ENCODE measurements at regions not wholly inside any gene's neighbourhood (a gene's known extent, or its start where the extent isn't known, plus 50 kb on each side); places are given as distances from the start of the nearest gene placed in this dataset.
"Not testable (repeated sequence)": the region's sequence is repeated elsewhere in the genome, so short reads cannot be mapped to it uniquely, and the experiment has no call there.

DNA sequence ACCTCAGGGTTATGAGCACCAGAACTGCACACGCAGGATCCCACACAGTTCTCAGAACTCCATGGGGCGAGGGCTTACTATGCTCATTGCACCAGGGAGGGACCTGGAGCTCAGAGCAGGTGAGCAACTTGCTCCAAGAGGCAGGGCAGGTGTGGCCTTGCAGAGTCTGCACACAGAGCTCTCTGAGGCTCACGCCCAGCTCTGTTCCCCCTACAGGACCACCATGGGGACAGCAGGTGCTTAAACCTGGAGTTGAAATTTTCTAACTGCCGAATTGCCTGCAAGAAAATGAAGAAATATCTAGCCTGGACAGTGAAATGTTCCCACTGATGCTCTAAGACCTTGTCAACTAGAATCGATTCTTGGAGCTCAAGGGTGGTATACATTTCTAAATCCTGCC, 49.9 kb upstream of the MSMB start:
- not testable (repeated sequence) for H3K27ac ChIP-seq (ENCODE audit: low read length); H3K9me3 ChIP-seq (ENCODE audit: insufficient read depth, low read length); H3K27me3 ChIP-seq (ENCODE audit: low read depth, low read length); H2AFZ ChIP-seq (ENCODE audit: low read depth, low read length); H3K36me3 ChIP-seq (replicated peaks; ENCODE audit: low read depth, low read length); H3K4me3 ChIP-seq (ENCODE audit: low read length); H3K4me1 ChIP-seq (ENCODE audit: low read length); H3K9ac ChIP-seq (ENCODE audit: low read length); H3K79me2 ChIP-seq (ENCODE audit: low read length); H4K20me1 ChIP-seq (ENCODE audit: insufficient read depth, low read length); H3K4me2 ChIP-seq (ENCODE audit: low read length)

DNA sequence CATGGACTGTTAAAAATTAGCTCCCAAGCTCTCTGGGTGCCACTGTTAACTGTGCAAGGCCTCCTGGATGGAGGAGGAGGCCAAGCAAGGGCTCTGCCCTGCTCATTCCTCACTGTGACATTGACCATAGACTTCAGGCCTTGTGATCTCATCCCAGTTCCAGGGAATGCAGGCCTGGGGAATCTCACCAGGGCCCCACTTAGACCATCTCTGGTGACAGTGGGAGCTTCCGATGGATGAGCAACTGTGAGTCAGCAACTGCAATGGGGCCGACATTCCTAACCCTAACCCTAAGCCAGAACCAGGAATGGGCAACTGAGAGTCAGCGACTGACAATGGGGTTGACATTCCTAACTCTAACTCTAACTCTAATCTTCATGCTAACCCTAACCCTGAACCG, 50.4 kb upstream of the MSMB start:
- Histone ChIP-seq H3K9ac (ENCODE audit: low read length) (no peak overlapping the region), H3K36me3 (replicated peaks; ENCODE audit: low read depth, low read length) (no peaks in the 10 kb centered on the region), H3K4me1 (ENCODE audit: low read length) (peaks cover 5% of the 10 kb centered on the region), H3K9me3 (ENCODE audit: insufficient read depth, low read length) (no peaks in the 10 kb centered on the region), H4K20me1 (ENCODE audit: insufficient read depth, low read length) (no peaks in the 10 kb centered on the region), H3K79me2 (ENCODE audit: low read length) (no peaks in the 10 kb centered on the region), H3K27ac (ENCODE audit: low read length) (no peak overlapping the region), H3K27me3 (ENCODE audit: low read depth, low read length) (no peaks in the 10 kb centered on the region), H3K4me2 (ENCODE audit: low read length) (no peak overlapping the region), H3K4me3 (ENCODE audit: low read length) (no peak overlapping the region), H2AFZ (ENCODE audit: low read depth, low read length) (no peak overlapping the region)
- TF ChIP-seq, protein P1, sequence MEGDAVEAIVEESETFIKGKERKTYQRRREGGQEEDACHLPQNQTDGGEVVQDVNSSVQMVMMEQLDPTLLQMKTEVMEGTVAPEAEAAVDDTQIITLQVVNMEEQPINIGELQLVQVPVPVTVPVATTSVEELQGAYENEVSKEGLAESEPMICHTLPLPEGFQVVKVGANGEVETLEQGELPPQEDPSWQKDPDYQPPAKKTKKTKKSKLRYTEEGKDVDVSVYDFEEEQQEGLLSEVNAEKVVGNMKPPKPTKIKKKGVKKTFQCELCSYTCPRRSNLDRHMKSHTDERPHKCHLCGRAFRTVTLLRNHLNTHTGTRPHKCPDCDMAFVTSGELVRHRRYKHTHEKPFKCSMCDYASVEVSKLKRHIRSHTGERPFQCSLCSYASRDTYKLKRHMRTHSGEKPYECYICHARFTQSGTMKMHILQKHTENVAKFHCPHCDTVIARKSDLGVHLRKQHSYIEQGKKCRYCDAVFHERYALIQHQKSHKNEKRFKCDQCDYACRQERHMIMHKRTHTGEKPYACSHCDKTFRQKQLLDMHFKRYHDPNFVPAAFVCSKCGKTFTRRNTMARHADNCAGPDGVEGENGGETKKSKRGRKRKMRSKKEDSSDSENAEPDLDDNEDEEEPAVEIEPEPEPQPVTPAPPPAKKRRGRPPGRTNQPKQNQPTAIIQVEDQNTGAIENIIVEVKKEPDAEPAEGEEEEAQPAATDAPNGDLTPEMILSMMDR (IDR thresholded peaks at IDR 0.05; ENCODE audit: low read depth, low read length), result no peak
- TF ChIP-seq EZH2phosphoT487 (IDR thresholded peaks at IDR 0.05; ENCODE audit: low read depth), result no peak

DNA sequence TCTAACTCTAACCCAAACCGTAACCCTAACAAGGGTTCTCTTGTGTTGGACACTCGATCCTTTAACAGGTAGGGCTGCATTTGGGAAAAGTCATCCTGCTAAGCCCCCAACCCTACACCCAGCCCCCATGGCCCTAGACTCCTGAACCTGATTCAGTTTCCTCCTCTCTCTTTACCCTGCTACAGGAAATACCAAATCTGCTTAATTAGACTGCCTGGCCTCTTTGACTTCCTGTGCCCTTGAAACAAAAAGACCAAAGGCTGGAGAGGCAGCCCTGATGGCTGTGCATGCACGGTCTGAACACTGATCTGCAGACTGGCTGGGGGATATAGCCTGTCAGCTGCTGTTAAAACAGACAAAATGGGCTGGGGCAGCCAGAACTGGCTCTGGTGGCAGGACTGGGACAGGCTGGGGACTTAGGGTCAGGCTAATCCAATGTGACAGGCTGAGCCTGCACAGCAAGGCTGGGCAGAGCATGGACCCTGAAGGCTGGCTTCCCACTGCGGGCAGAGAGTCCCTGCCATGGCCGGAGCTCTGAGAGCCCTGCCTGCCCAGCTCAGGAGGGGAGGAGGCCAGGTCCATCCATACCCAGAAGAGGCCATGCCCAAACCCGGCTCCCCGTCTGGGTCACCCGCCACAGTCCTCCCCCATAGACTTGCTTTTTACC, 51.0 kb upstream of the MSMB start:
- H3K27ac ChIP-seq (ENCODE audit: low read length), result no peak overlapping the region
- no peaks in the 10 kb centered on the region for H3K9me3 ChIP-seq (ENCODE audit: insufficient read depth, low read length)
- TF ChIP-seq, protein P1 (IDR thresholded peaks at IDR 0.05; ENCODE audit: low read depth, low read length), result no peak
- TF ChIP-seq EZH2phosphoT487 (IDR thresholded peaks at IDR 0.05; ENCODE audit: low read depth), result no peak
- H3K36me3 ChIP-seq (replicated peaks; ENCODE audit: low read depth, low read length), result no peaks in the 10 kb centered on the region
- no peak overlapping the region for H3K9ac ChIP-seq (ENCODE audit: low read length)
- H3K4me1 ChIP-seq (ENCODE audit: low read length), result peaks cover 5% of the 10 kb centered on the region
- H2AFZ ChIP-seq (ENCODE audit: low read depth, low read length), result no peak overlapping the region
- no peaks in the 10 kb centered on the region for H3K79me2 ChIP-seq (ENCODE audit: low read length)
- H3K4me2 ChIP-seq (ENCODE audit: low read length), result no peak overlapping the region
- no peak overlapping the region for H3K4me3 ChIP-seq (ENCODE audit: low read length)
- H3K27me3 ChIP-seq (ENCODE audit: low read depth, low read length), result no peaks in the 10 kb centered on the region
- H4K20me1 ChIP-seq (ENCODE audit: insufficient read depth, low read length), result no peaks in the 10 kb centered on the region

DNA sequence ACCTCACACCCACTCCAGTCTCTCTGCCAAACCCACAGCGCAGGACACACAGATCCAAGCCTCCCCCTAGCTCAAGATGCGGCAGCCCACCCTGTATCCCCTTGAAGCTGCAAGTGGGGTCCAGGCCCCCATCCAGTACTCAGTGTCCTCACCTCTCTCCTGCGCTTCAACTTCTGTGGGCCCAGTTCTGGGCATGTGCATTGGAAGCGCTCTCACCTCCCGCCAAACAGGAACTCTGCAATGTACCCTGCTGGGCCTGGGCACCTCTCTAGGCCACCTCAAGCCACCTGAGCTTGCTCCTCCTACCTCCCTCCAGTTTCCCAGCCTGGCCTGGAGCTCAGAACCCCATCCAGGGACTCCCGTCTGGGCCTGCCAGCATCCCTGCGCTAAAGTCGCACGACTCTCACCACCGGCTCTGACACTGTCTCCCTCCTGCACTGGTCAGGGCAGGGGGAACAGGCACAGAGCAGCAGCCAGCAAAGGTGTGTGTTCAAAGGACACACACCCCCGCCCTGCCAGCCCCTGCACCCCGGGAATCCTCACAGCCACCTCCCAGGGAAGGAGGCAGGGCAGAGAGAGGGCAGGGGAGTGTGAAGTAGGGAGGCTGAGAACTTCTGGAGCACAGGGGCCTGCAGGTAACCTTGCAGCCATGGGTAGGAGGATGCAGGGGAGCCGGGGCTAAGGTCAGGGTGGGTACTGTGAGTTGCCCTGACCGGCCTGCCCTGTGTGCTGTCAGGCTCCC, 51.7 kb upstream of the MSMB start:
- H3K4me1 ChIP-seq (ENCODE audit: low read length), result no peaks in the 10 kb centered on the region
- no peaks in the 10 kb centered on the region for H3K27me3 ChIP-seq (ENCODE audit: low read depth, low read length)
- no peak overlapping the region for H3K4me3 ChIP-seq (ENCODE audit: low read length)
- no peaks in the 10 kb centered on the region for H3K9me3 ChIP-seq (ENCODE audit: insufficient read depth, low read length)
- H3K27ac ChIP-seq (ENCODE audit: low read length), result no peak overlapping the region
- H3K36me3 ChIP-seq (replicated peaks; ENCODE audit: low read depth, low read length), result no peaks in the 10 kb centered on the region
- H4K20me1 ChIP-seq (ENCODE audit: insufficient read depth, low read length), result no peaks in the 10 kb centered on the region
- H2AFZ ChIP-seq (ENCODE audit: low read depth, low read length), result no peak overlapping the region
- no peak overlapping the region for H3K4me2 ChIP-seq (ENCODE audit: low read length)
- no peak overlapping the region for H3K9ac ChIP-seq (ENCODE audit: low read length)
- TF ChIP-seq EZH2phosphoT487 (IDR thresholded peaks at IDR 0.05; ENCODE audit: low read depth), result no peak
- TF ChIP-seq, protein P1 (IDR thresholded peaks at IDR 0.05; ENCODE audit: low read depth, low read length), result no peak
- H3K79me2 ChIP-seq (ENCODE audit: low read length), result no peaks in the 10 kb centered on the region
